Sigmoid colon (tissue), 6 donors: ENCODE measurements at regions not wholly inside any gene's neighbourhood (a gene's known extent, or its start where the extent isn't known, plus 50 kb on each side); places are given as distances from the start of the nearest gene placed in this dataset.

ENCODE experiments used
- DNase-seq: peaks from one replicate; pipeline ENCODE4 v3.0.0-alpha.2; 2019
- H3K27ac ChIP-seq, 4 donors: fragments of 200-600 bp; sonication (generic); one replicate each; pipeline ENCODE4 v1.5.1; 2016 to 2019; ENCODE audit warnings: mild to moderate bottlenecking in 1 of 4
- H3K27me3 ChIP-seq, 3 donors: fragments of 200-600 bp; sonication (generic); one replicate each; pipeline ENCODE4 v1.5.1; 2019; ENCODE audit warnings: mild to moderate bottlenecking in 1 of 3
- H3K36me3 ChIP-seq, 4 donors: fragments of 200-600 bp; sonication (generic); one replicate each; pipeline ENCODE4 v1.5.1; 2016 to 2019
- H3K4me1 ChIP-seq, 4 donors: fragments of 200-600 bp; sonication (generic); one replicate each; pipeline ENCODE4 v1.5.1; 2017 to 2019
- H3K4me3 ChIP-seq, 4 donors: fragments of 200-600 bp; sonication (generic); one replicate each; pipeline ENCODE4 v1.5.1; 2017 to 2019; ENCODE audit warnings: mild to moderate bottlenecking in 2 of 4, moderate library complexity in 1 of 4
- H3K9me3 ChIP-seq, 4 donors: fragments of 200-600 bp in 3 of 4; sonication (generic) in 3 of 4; one replicate each; pipeline versions ENCODE4 v1.5.1 to v1.6.1; 2013 to 2019
- EP300 ChIP-seq, 4 donors: sonication (generic); formaldehyde crosslinking; IDR thresholded peaks; one replicate each; pipeline ENCODE4 v1.6.1; 2017; ENCODE audit warnings: antibody characterized with exemption in 4 of 4
- POLR2A ChIP-seq, 2 donors: fragments of 450-650 bp; IDR thresholded peaks; one replicate each; pipeline ENCODE4 v1.6.1; 2016; ENCODE audit warnings: antibody characterized with exemption in 2 of 2, mild to moderate bottlenecking in 2 of 2, moderate library complexity in 2 of 2
- POLR2AphosphoS5 ChIP-seq, 4 donors: sonication (generic); formaldehyde crosslinking; IDR thresholded peaks; one replicate each; pipeline ENCODE4 v1.6.1; 2017; ENCODE audit warnings: antibody characterized with exemption in 4 of 4
- WGBS, 2 donors: extraction: QIAGEN DNeasy Blood & Tissue Kit; methylation state at CpG; one replicate each; pipeline ENCODE4 v1.1.7; 2013; 5-methylcytosine and 5-hydroxymethylcytosine counted together
- intact Hi-C: fragments of 100-400 bp; cut with DNase I; formaldehyde crosslinking; loops from one replicate; pipeline ENCODE4 v1.15.1; 2023
- TF ChIP-seq, protein P1 (sequence below), 4 experiments: fragments of 450-650 bp in 3 of 4; fragments of 200-600 bp in 1 of 4; IDR thresholded peaks; one replicate each; pipeline ENCODE4 v1.5.1; 2016 to 2019; ENCODE audit warnings: antibody characterized with exemption in 4 of 4, mild to moderate bottlenecking in 3 of 4, moderate library complexity in 2 of 4
- donor health status: healthy with polysubstance abuse.
- donor health status: healthy.

DNA sequence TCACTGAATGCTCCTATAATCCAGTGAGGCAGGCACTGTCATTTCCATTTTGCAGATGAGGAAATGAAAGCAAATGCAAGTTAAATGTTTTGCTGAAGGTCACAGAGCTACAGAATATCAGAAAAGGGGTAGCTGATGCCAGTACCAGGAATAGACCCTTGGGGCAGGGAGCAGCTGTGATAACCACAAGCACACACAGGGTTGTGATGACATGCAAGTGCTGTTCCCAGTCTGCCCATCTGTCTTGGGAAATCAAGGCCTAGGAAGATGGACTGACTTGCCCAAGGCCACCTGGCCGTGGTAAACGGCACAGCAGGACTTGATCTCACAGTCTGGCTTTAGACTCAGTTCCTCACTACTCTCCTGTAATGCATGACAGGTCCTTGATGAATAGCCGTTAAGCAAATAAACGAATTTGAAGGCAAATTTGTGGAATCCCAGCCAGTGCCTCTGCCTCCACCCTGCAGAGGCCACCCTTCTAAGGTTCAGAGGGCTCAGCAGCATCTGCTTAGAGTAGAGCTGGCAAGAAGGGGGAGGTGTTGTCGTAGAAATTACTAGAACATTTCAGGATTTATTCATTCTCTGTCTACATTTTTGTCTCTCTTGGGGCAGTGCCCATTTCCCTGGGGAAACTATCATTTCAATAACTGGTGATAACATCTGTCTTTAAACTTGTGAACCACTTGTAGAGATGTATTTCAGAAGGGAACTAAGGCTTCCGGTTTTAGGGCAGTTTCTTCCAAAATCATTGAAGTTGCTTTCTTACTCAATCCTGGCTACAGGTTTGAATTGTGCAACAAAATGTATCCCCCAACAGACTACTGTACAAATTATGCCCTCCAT, 53.2 kb upstream of the MRPS6 start:
- Histone ChIP-seq H3K36me3 (no peaks in the 10 kb centered on the region), H3K4me1 (peaks cover 0 to 27% (median 21%) of the 10 kb centered on the region in 4 donors), H3K9me3 (peaks cover 0 to 3% (median 0%) of the 10 kb centered on the region in 4 donors), H3K27me3 (no peaks in the 10 kb centered on the region), H3K27ac (peak overlapping the region in 1 of 4 donors; percentile 28), H3K4me3 (no peak overlapping the region)
- WGBS, 2 donors = 47 to 72% methylated on average over 6 of the region's 6 CpGs
- TF ChIP-seq POLR2A (IDR thresholded peaks at IDR 0.05) (no peak), POLR2AphosphoS5 (IDR thresholded peaks at IDR 0.05) (no peak), EP300 (IDR thresholded peaks at IDR 0.05) (no peak)
- TF ChIP-seq, protein P1, sequence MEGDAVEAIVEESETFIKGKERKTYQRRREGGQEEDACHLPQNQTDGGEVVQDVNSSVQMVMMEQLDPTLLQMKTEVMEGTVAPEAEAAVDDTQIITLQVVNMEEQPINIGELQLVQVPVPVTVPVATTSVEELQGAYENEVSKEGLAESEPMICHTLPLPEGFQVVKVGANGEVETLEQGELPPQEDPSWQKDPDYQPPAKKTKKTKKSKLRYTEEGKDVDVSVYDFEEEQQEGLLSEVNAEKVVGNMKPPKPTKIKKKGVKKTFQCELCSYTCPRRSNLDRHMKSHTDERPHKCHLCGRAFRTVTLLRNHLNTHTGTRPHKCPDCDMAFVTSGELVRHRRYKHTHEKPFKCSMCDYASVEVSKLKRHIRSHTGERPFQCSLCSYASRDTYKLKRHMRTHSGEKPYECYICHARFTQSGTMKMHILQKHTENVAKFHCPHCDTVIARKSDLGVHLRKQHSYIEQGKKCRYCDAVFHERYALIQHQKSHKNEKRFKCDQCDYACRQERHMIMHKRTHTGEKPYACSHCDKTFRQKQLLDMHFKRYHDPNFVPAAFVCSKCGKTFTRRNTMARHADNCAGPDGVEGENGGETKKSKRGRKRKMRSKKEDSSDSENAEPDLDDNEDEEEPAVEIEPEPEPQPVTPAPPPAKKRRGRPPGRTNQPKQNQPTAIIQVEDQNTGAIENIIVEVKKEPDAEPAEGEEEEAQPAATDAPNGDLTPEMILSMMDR (IDR thresholded peaks at IDR 0.05) = no peak
- intact Hi-C loops = loop anchor here (5.0 kb wide), 2 partner anchors 57 to 68 kb away; no protein-coding TSS in a partner anchor
- DNase-seq = no peak

- TF ChIP-seq POLR2AphosphoS5 (IDR thresholded peaks at IDR 0.05) (no peak), POLR2A (IDR thresholded peaks at IDR 0.05) (no peak), EP300 (IDR thresholded peaks at IDR 0.05) (no peak)
- TF ChIP-seq, protein P1 (IDR thresholded peaks at IDR 0.05) = no peak
- no peak overlapping the region for H3K27ac ChIP-seq
- 64 to 71% methylated on average over 1 of the region's 1 CpG for WGBS, 2 donors
Measured at GRCh38 chr21:34019402-34019801, 54.0 kb upstream of the MRPS6 start.

GRCh38 chr21:34018910-34019309, 54.5 kb upstream of the MRPS6 start:
- WGBS, 2 donors = 79 to 85% methylated on average over 1 of the region's 1 CpG
- no peak for DNase-seq
- Histone ChIP-seq H3K27ac (no peak overlapping the region), H3K4me1 (peaks cover 0 to 14% (median 12%) of the 10 kb centered on the region in 4 donors), H3K4me3 (no peak overlapping the region), H3K9me3 (peaks cover 0 to 3% (median 1%) of the 10 kb centered on the region in 4 donors), H3K36me3 (no peaks in the 10 kb centered on the region), H3K27me3 (no peaks in the 10 kb centered on the region)
- intact Hi-C loops = no loop called here
- no peak for TF ChIP-seq POLR2AphosphoS5 (IDR thresholded peaks at IDR 0.05)
- TF ChIP-seq EP300 (IDR thresholded peaks at IDR 0.05) = no peak
- TF ChIP-seq, protein P1 (IDR thresholded peaks at IDR 0.05) = no peak
- TF ChIP-seq POLR2A (IDR thresholded peaks at IDR 0.05) = no peak

More at GRCh38 chr21:34019402-34019801, 54.0 kb upstream of the MRPS6 start:
- H3K27me3 ChIP-seq = no peaks in the 10 kb centered on the region
- peaks cover 0 to 3% (median 1%) of the 10 kb centered on the region in 4 donors for H3K9me3 ChIP-seq
- peaks cover 0 to 19% (median 15%) of the 10 kb centered on the region in 4 donors for H3K4me1 ChIP-seq
- no peak for DNase-seq
- no peaks in the 10 kb centered on the region for H3K36me3 ChIP-seq
- no peak overlapping the region for H3K4me3 ChIP-seq
- intact Hi-C loops = no loop called here

DNA sequence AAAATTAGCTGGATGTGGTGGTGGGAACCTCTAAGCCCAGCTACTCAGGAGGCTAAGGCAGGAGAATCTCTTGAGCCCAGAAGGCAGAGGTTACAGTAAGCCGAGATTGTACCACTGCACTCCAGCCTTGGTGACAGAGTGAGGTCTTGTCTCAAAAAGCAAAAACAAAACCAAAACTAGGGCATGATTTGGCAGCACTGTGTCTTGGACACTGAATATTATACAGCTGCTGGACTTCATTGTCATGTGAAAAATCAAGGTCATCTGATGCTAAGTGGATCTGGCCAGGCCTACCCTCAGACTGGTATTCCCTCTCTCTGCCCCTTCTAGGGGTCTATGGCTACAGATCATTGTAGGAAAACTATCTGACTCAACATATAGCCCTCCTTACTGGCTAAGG, 55.2 kb upstream of the MRPS6 start:
- Histone ChIP-seq H3K9me3 (peaks cover 0 to 3% (median 1%) of the 10 kb centered on the region in 4 donors), H3K27me3 (no peaks in the 10 kb centered on the region), H3K27ac (no peak overlapping the region), H3K4me1 (peaks cover 0 to 8% (median 7%) of the 10 kb centered on the region in 4 donors), H3K4me3 (no peak overlapping the region), H3K36me3 (no peaks in the 10 kb centered on the region)
- intact Hi-C loops = no loop called here
- no peak for TF ChIP-seq POLR2A (IDR thresholded peaks at IDR 0.05)
- TF ChIP-seq EP300 (IDR thresholded peaks at IDR 0.05) = no peak
- TF ChIP-seq POLR2AphosphoS5 (IDR thresholded peaks at IDR 0.05) = no peak
- TF ChIP-seq, protein P1 (IDR thresholded peaks at IDR 0.05) = no peak
- DNase-seq = no peak
- 82 to 93% methylated on average over 1 of the region's 1 CpG for WGBS, 2 donors
